ENCODE measurements at regions not wholly inside any gene's neighbourhood (a gene's known extent, or its start where the extent isn't known, plus 50 kb on each side); places are given as distances from the start of the nearest gene placed in this dataset.

DNA sequence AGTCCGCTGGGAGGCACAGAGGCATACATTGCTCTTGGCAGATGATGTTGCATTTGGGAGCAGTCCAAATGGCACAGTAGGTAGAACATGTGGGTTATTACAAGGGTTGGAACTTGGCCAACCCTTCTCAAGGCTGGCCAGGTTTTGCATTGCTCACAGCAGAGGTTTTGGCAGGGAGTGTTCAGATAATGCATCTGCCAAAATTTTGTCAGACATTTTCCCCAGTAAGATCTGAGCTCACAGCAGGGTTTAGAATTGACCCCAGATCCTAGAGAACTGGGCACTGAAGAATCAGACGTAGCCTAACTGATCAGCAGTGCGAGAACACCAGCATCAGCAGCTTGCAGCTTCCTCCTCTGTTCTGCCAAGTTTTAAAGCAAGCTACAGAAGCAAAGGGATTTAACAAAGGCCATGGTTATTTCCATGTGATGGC lies 468.8 kb upstream of the KIF2B start:
- Mint-ChIP-seq H3K27me3 (ENCODE audit: low read depth in 3 of 3) (peaks cover 0 to 2% (median 0%) of the 10 kb centered on the region in 3 donors), H3K4me3 (no peak overlapping the region), H3K27ac (no peak overlapping the region), H3K9me3 (peaks cover 0 to 15% (median 2%) of the 10 kb centered on the region in 7 donors), H3K36me3 (no peaks in the 10 kb centered on the region), H3K4me1 (no peaks in the 10 kb centered on the region)
- H3K27ac ChIP-seq (ENCODE audit: low read depth in 1 of 2, low read length in 2 of 2), result no peak overlapping the region
- H3K9me3 ChIP-seq (replicated peaks in 1 of 2; ENCODE audit: control insufficient read depth in 1 of 2, insufficient read depth in 1 of 2, low read length in 2 of 2), result no peaks in the 10 kb centered on the region
- H4K20me1 ChIP-seq (ENCODE audit: insufficient read depth, low read length), result no peaks in the 10 kb centered on the region
- TF ChIP-seq, protein P1, sequence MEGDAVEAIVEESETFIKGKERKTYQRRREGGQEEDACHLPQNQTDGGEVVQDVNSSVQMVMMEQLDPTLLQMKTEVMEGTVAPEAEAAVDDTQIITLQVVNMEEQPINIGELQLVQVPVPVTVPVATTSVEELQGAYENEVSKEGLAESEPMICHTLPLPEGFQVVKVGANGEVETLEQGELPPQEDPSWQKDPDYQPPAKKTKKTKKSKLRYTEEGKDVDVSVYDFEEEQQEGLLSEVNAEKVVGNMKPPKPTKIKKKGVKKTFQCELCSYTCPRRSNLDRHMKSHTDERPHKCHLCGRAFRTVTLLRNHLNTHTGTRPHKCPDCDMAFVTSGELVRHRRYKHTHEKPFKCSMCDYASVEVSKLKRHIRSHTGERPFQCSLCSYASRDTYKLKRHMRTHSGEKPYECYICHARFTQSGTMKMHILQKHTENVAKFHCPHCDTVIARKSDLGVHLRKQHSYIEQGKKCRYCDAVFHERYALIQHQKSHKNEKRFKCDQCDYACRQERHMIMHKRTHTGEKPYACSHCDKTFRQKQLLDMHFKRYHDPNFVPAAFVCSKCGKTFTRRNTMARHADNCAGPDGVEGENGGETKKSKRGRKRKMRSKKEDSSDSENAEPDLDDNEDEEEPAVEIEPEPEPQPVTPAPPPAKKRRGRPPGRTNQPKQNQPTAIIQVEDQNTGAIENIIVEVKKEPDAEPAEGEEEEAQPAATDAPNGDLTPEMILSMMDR (IDR thresholded peaks at IDR 0.05), result no peak
- no peaks in the 10 kb centered on the region for H3K4me1 ChIP-seq (ENCODE audit: control insufficient read depth in 1 of 2, insufficient read depth in 2 of 2, low read length in 2 of 2)
- no peak overlapping the region for H3K4me2 ChIP-seq (replicated peaks; ENCODE audit: extremely low read depth, low read length, poor library complexity, severe bottlenecking)
- no peaks in the 10 kb centered on the region for H3K79me2 ChIP-seq (ENCODE audit: insufficient read depth, low read length)
- DNase-seq, result no peak
- H2AFZ ChIP-seq (ENCODE audit: insufficient read depth, low read depth, low read length, poor library complexity, severe bottlenecking), result no peak overlapping the region
- no peaks in the 10 kb centered on the region for H3K36me3 ChIP-seq (replicated peaks in 1 of 2; ENCODE audit: control insufficient read depth in 1 of 2, insufficient read depth in 2 of 2, low read length in 2 of 2)
- H3K4me3 ChIP-seq (replicated peaks in 1 of 3; ENCODE audit: low read depth in 2 of 3, low read length in 3 of 3), result no peak overlapping the region
- no peak overlapping the region for H3K9ac ChIP-seq (ENCODE audit: insufficient read depth, low read length, poor library complexity, severe bottlenecking)
- intact Hi-C loops (cut with micrococcal nuclease), result no loop called here
- no peaks in the 10 kb centered on the region for H3K27me3 ChIP-seq (ENCODE audit: control insufficient read depth in 2 of 2, insufficient read depth in 2 of 2, low read length in 2 of 2)
- WGBS (ENCODE audit: insufficient coverage), result 87% methylated on average over 3 of the region's 3 CpGs

DNA sequence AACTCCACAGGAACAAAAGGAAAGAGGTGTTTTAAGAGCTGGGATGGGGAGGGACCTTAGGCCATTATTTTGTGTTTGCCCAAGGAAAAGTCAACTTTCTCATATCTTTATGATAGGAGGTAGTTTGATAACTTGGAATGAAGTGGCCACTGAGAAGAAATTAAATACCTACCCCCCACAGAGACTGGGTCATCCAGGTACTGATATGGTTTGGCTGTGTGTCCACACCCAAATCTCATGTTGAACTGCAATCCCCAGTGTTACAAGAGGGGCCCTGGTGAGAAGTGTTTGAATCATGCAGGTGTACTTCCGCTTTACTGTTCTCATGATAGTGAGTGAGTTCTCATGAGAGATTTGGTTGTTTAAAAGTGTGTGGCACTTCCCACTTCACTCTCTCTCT lies 477.9 kb upstream of the KIF2B start:
- Histone ChIP-seq H3K4me2 (replicated peaks; ENCODE audit: extremely low read depth, low read length, poor library complexity, severe bottlenecking) (no peak overlapping the region), H3K9ac (ENCODE audit: insufficient read depth, low read length, poor library complexity, severe bottlenecking) (no peak overlapping the region), H3K27me3 (ENCODE audit: control insufficient read depth in 2 of 2, insufficient read depth in 2 of 2, low read length in 2 of 2) (no peaks in the 10 kb centered on the region), H3K79me2 (ENCODE audit: insufficient read depth, low read length) (no peaks in the 10 kb centered on the region), H2AFZ (ENCODE audit: insufficient read depth, low read depth, low read length, poor library complexity, severe bottlenecking) (no peak overlapping the region), H3K9me3 (replicated peaks in 1 of 2; ENCODE audit: control insufficient read depth in 1 of 2, insufficient read depth in 1 of 2, low read length in 2 of 2) (peaks cover 7 to 9% of the 10 kb centered on the region in 2 donors), H3K4me3 (replicated peaks in 1 of 3; ENCODE audit: low read depth in 2 of 3, low read length in 3 of 3) (no peak overlapping the region), H3K4me1 (ENCODE audit: control insufficient read depth in 1 of 2, insufficient read depth in 2 of 2, low read length in 2 of 2) (no peaks in the 10 kb centered on the region), H4K20me1 (ENCODE audit: insufficient read depth, low read length) (no peaks in the 10 kb centered on the region), H3K36me3 (replicated peaks in 1 of 2; ENCODE audit: control insufficient read depth in 1 of 2, insufficient read depth in 2 of 2, low read length in 2 of 2) (no peaks in the 10 kb centered on the region), H3K27ac (ENCODE audit: low read depth in 1 of 2, low read length in 2 of 2) (no peak overlapping the region)
- Mint-ChIP-seq H3K4me3 (no peak overlapping the region), H3K4me1 (no peaks in the 10 kb centered on the region), H3K9me3 (peaks cover 3 to 22% (median 5%) of the 10 kb centered on the region in 7 donors), H3K27ac (no peak overlapping the region), H3K36me3 (no peaks in the 10 kb centered on the region), H3K27me3 (ENCODE audit: low read depth in 3 of 3) (peaks cover 0 to 2% (median 0%) of the 10 kb centered on the region in 3 donors)
- intact Hi-C loops (cut with micrococcal nuclease), result no loop called here
- WGBS (ENCODE audit: insufficient coverage), result no CpG with 5 or more reads among the region's 1 CpG
- TF ChIP-seq, protein P1 (IDR thresholded peaks at IDR 0.05), result no peak
- no peak for DNase-seq
